ENCODE measurements at regions not wholly inside any gene's neighbourhood (a gene's known extent, or its start where the extent isn't known, plus 50 kb on each side); places are given as distances from the start of the nearest gene placed in this dataset.
"Not testable (repeated sequence)": the region's sequence is repeated elsewhere in the genome, so short reads cannot be mapped to it uniquely, and the experiment has no call there.

DNA sequence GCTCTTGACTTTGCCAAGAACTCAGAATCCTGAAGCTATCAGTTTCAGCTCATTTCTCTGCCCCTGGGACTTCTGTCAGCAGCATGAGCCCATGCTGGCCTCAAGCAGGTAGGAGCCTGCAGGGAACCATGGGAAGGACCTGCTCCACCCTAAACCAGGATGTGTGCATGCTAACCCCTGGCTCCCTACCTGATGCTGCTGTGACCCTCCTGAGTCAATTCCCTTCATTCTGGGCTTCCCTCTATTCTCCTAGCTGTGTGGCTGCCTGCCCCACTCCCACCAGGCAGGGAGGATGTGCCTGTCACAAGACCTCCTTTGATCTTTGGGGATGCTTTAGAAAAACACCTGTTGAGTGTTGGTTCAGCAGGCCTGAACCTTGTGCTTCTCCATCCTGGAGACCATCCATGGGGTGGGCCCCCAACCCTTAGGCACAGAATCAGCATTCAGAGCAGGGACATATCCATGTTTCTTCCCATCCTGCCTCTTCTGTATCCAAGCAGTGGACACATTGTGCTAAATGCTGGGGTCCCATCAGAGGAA, 117.1 kb upstream of the CCL21 start:
- H3K27me3 Mint-ChIP-seq = peaks cover 23% of the 10 kb centered on the region
- H3K4me3 Mint-ChIP-seq = no peak overlapping the region
- no peak overlapping the region for H3K27ac Mint-ChIP-seq
- no peaks in the 10 kb centered on the region for H3K4me1 Mint-ChIP-seq (ENCODE audit: low read depth)
- H3K9me3 Mint-ChIP-seq = no peaks in the 10 kb centered on the region
- no peaks in the 10 kb centered on the region for H3K36me3 Mint-ChIP-seq (ENCODE audit: low read depth)

DNA sequence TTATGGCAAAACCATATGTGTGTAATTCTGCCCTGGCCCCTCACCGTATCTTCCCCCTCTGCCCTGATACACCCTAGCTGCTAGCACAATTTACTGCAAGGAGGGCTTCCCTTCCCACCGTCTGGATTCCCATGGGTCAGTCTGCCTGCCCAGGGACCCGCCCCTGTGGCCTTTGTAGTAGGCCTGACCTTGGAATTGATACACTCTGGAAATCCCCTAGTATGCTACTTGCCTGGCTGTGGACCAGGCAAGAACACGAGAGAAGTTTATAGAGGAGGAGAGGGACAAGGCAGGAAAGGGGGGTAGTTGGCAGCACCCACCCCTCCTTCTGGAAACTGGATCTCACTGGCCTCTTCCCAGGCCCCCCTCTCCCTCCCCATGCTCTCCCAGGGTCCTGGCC, 115.8 kb upstream of the CCL21 start:
- no peaks in the 10 kb centered on the region for H3K36me3 Mint-ChIP-seq (ENCODE audit: low read depth)
- H3K27ac Mint-ChIP-seq = no peak overlapping the region
- H3K4me3 Mint-ChIP-seq = no peak overlapping the region
- peaks cover 5% of the 10 kb centered on the region for H3K9me3 Mint-ChIP-seq
- peaks cover 33% of the 10 kb centered on the region for H3K27me3 Mint-ChIP-seq
- H3K4me1 Mint-ChIP-seq (ENCODE audit: low read depth) = no peaks in the 10 kb centered on the region

DNA sequence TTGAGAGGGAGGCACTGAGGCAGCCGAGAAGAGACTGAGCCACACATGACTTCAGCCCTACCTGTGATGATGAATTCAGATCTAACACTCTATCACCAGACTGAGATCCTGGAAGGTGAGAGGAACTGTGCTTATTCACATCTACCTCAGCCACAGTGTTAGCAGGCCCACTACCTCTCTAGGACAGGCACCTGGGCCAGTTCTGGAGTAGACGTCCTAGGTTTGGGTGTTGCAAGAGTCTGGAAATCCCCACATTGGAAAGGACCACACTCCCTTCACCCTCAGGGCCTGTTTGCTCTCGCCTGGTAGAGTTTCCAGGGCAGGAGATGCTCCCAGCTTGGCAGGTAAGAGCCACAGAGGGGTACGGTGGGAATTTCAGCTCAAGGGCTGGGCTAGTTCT, 113.8 kb upstream of the CCL21 start:
- Mint-ChIP-seq H3K4me1 (ENCODE audit: low read depth) (no peaks in the 10 kb centered on the region), H3K36me3 (ENCODE audit: low read depth) (no peaks in the 10 kb centered on the region), H3K9me3 (peaks cover 11% of the 10 kb centered on the region), H3K27ac (no peak overlapping the region), H3K27me3 (peaks cover 35% of the 10 kb centered on the region), H3K4me3 (no peak overlapping the region)

DNA sequence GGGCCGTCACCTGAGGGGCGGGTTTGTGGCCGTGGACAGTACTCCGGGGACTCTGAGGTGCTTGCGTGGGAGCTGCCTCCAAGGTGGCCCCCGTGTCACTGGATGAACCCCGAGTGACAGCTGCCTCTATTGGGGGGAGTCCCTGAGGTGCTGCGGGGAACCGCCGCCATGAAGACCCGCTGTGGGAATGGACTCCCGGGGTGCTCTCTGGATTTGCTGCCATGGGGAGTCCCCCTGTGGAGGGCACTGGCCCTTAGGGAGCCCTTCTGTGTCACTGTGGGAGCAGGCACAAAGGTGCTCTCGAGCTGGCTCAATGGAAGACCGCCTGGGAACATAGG, 100.2 kb upstream of the CCL21 start:
- Mint-ChIP-seq H3K36me3 (ENCODE audit: low read depth) (no peaks in the 10 kb centered on the region), H3K27ac (no peak overlapping the region), H3K4me3 (no peak overlapping the region), H3K4me1 (ENCODE audit: low read depth) (no peaks in the 10 kb centered on the region), H3K9me3 (peaks cover 12% of the 10 kb centered on the region), H3K27me3 (peaks cover 62% of the 10 kb centered on the region)

DNA sequence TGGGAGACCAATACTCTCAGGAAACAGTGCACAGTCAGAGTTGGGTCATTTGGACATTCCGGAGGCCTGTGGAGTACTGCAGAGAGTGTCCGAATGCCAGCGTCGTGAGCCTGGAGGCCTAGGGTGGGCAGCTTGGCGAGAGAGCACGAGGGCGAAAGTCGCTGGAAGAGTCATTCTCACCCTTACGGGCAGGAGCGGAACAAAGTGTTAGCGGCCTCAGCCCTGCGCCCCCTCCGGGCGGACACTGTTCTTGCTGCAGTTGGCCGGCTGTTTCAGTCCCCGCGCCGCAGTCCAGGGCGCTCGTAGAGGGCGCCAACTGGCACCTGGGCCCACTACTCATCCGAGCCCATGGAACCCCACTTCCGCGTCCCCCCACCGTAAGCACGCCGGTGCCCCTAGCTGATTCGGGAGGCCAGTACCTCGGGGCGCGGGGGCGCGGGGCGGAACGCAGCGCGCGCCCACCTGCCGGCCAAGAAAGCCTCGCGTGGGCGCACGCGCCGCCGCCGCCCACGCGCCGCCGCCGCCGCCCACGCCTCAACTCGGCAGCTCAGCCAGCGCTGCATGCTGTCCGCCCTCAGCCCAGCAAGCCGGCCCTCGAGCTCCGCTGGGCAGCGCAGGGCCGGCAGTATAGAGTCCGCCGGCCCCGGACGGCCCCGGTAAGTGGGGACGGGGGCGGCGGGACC, 99.7 kb upstream of the CCL21 start:
- H3K36me3 Mint-ChIP-seq (ENCODE audit: low read depth) = no peaks in the 10 kb centered on the region
- peaks cover 17% of the 10 kb centered on the region for H3K9me3 Mint-ChIP-seq
- H3K27ac Mint-ChIP-seq = no peak overlapping the region
- no peak overlapping the region for H3K4me3 Mint-ChIP-seq
- no peaks in the 10 kb centered on the region for H3K4me1 Mint-ChIP-seq (ENCODE audit: low read depth)
- peaks cover 62% of the 10 kb centered on the region for H3K27me3 Mint-ChIP-seq

DNA sequence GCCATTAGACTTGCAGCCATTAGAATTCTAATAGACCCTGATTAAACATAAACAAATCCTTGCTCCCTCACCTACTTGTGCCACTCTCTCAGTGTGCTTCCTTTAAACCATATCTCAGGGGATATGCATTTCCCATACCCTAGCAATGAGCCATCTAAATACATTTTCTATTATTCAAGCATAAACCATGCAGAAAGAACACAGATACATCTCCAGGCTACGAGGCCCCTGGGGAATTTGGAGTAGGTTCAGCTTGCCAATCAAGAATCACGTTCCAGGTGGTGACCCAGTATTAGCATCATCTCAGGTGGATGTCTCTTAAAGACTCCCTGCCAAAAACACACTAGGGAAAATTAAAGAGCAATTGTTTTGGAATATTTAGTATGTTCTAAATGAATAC, 93.0 kb upstream of the CCL21 start:
- H3K4me3 Mint-ChIP-seq = no peak overlapping the region
- no peaks in the 10 kb centered on the region for H3K36me3 Mint-ChIP-seq (ENCODE audit: low read depth)
- H3K4me1 Mint-ChIP-seq (ENCODE audit: low read depth) = no peaks in the 10 kb centered on the region
- peaks cover 56% of the 10 kb centered on the region for H3K27me3 Mint-ChIP-seq
- H3K9me3 Mint-ChIP-seq = peaks cover 10% of the 10 kb centered on the region
- no peak overlapping the region for H3K27ac Mint-ChIP-seq

DNA sequence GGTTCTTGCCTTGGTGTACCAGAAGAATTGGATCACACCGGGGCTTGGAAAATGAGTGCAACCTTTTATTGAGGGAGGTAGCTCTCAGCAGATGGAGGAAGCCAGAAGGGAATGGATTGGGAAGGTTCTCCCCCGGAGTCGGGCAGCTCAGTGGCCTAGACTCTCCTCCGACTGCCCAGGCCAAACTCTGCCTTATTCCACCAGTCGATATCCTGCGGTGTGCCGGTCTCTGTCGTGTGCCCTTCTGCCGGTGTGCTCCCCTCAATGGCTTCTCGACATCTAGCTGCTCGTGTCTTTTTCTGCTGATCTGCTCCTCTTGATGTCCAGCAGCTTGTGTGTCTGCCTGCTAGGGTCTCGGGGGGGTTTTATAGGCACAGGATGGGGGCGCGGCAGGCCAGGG, 87.4 kb upstream of the CCL21 start:
- H3K36me3 Mint-ChIP-seq (ENCODE audit: low read depth) = no peaks in the 10 kb centered on the region

DNA sequence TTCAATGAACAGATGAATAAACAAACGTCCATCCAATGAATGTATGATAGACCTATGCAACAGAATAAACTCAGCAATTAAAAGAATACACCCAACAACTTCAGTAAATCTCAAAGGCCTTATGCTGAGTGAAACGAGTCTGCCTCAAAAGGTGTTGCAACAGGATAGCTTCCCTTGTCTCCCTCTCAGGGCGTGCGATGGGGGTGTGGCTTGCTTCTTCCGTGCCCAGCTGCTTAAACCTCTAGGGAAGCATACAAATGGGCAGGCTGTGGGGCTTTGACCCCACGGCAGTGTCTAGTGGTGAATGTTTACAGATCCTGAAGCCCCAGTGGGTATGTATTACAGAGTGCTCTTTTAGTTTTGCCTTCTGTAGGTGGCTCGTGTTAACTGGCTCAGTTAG, 87.0 kb upstream of the CCL21 start:
- no peak overlapping the region for H3K4me3 Mint-ChIP-seq
- H3K4me1 Mint-ChIP-seq (ENCODE audit: low read depth) = no peaks in the 10 kb centered on the region
- H3K27me3 Mint-ChIP-seq = peaks cover 62% of the 10 kb centered on the region
- H3K27ac Mint-ChIP-seq = no peak overlapping the region
- no peaks in the 10 kb centered on the region for H3K36me3 Mint-ChIP-seq (ENCODE audit: low read depth)
- no peaks in the 10 kb centered on the region for H3K9me3 Mint-ChIP-seq

More for the DNA sequence above, 87.4 kb upstream of the CCL21 start:
- Mint-ChIP-seq H3K9me3 (no peaks in the 10 kb centered on the region), H3K4me3 (no peak overlapping the region), H3K27ac (no peak overlapping the region), H3K4me1 (ENCODE audit: low read depth) (no peaks in the 10 kb centered on the region), H3K27me3 (peaks cover 64% of the 10 kb centered on the region)

DNA sequence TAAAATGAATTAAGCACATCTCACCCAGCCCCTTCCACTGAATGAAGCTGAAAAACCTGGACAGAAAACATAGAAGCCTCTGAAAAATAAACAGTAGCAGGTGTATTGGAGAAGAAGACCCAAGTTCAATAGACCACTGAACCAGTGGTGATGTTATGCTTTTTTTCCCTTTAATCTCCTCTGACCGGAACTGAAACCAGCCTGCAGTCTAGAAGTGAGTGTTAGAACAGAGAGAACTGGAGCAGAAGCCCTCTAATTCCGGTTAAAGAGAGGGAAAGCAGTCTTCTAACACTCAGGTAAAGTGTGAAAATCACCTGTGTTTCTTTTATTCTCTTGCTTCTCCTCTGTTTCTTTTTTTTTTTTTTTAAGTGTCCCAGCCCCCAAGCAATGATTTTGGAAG, 83.5 kb upstream of the CCL21 start:
- H3K9me3 Mint-ChIP-seq = no peaks in the 10 kb centered on the region
- H3K27ac Mint-ChIP-seq = no peak overlapping the region
- peaks cover 66% of the 10 kb centered on the region for H3K27me3 Mint-ChIP-seq
- no peaks in the 10 kb centered on the region for H3K36me3 Mint-ChIP-seq (ENCODE audit: low read depth)
- H3K4me3 Mint-ChIP-seq = no peak overlapping the region
- H3K4me1 Mint-ChIP-seq (ENCODE audit: low read depth) = no peaks in the 10 kb centered on the region

DNA sequence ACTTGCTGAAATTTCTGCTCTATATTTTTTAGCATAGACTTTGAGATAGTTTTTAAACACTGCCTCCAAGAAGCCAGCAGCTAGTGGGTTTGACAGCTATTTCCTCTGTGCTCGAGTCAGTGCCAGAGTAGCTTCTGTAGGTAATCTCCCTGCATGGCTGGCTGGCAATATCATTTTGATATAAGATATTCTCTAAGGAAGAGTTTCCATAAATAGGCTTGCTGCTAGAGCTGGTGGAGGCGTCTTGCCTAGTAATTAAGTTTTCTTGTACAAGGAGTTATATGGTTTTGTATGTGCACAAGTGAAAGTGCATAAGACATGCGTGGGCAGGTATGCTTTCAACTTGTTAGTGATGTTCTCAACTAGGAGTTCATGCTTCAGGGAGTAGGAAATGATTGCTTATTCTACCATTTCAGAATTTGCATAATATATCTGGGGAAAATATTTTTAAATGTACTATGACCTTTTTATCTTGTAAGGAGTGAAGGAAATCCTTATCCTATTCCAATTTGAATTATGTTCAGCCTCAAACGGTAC, 74.1 kb upstream of the CCL21 start:
- no peak overlapping the region for H3K4me3 Mint-ChIP-seq
- no peaks in the 10 kb centered on the region for H3K4me1 Mint-ChIP-seq (ENCODE audit: low read depth)
- H3K9me3 Mint-ChIP-seq = no peaks in the 10 kb centered on the region
- H3K27me3 Mint-ChIP-seq = peaks cover 18% of the 10 kb centered on the region
- H3K36me3 Mint-ChIP-seq (ENCODE audit: low read depth) = no peaks in the 10 kb centered on the region
- H3K27ac Mint-ChIP-seq = no peak overlapping the region

DNA sequence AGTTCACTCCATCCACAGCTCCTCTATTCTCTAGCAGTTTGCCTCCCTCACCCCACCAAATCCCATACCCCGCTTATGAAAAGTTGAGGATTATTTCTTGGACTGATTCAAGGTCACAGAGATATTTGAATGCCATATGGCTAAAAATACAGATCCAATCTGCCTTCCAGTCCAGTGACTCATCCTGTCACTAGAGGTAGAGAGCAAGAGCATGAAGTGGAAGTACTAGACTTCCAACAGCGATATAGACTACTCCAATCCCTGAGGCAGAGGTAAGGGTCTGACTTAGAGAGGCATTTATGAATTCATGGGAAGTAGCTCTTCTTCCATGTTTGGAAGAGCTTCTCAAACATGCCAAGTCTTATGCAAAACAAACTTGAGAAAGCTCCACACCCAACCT, 72.4 kb upstream of the CCL21 start:
- H3K36me3 Mint-ChIP-seq (ENCODE audit: low read depth) = no peaks in the 10 kb centered on the region
- no peaks in the 10 kb centered on the region for H3K9me3 Mint-ChIP-seq
- no peaks in the 10 kb centered on the region for H3K4me1 Mint-ChIP-seq (ENCODE audit: low read depth)
- H3K27me3 Mint-ChIP-seq = peaks cover 15% of the 10 kb centered on the region
- no peak overlapping the region for H3K4me3 Mint-ChIP-seq
- H3K27ac Mint-ChIP-seq = no peak overlapping the region

DNA sequence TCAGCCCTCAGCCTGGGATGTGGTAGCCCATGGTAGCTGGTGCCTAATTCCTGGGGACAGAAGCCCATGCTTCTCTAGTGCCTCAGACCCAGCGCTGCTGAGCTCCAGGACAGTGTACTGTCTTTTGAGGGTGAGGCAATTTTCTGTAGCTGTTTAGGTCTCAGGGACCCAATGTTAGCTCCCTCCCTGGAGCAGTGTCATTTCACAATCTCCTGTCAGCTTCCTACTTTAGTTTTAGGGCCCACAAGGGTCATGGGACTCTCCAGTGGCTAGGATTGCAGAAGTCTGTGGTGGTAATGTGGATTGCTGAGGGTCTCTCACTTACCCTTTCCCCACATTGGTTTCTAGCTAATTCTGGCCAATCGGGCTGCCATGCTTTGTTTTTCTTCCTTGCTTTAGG, 67.7 kb upstream of the CCL21 start:
- Mint-ChIP-seq H3K27ac (no peak overlapping the region), H3K27me3 (peaks cover 31% of the 10 kb centered on the region), H3K4me3 (no peak overlapping the region), H3K4me1 (ENCODE audit: low read depth) (no peaks in the 10 kb centered on the region), H3K36me3 (ENCODE audit: low read depth) (no peaks in the 10 kb centered on the region), H3K9me3 (no peaks in the 10 kb centered on the region)

DNA sequence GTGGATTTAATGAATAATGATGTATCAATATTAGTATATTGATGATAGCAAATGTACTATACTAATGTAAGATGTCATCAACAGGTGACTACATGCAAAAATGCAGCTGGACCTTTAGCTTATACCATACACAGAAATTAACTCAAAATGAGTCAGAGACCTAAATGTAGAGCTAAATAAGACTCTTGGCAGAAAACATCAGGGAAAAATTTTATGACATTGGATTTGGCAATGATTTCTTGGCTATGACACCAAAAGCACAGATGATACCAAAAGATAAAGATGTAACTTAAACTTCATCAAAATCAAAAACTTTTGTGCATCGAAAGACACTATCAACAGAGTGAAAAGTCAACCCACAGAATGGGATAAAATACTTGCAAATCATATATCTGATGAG, 64.0 kb upstream of the CCL21 start:
- no peak overlapping the region for H3K27ac Mint-ChIP-seq
- peaks cover 39% of the 10 kb centered on the region for H3K27me3 Mint-ChIP-seq
- H3K4me3 Mint-ChIP-seq = no peak overlapping the region
- no peaks in the 10 kb centered on the region for H3K9me3 Mint-ChIP-seq
- H3K4me1 Mint-ChIP-seq (ENCODE audit: low read depth) = no peaks in the 10 kb centered on the region
- H3K36me3 Mint-ChIP-seq (ENCODE audit: low read depth) = no peaks in the 10 kb centered on the region

DNA sequence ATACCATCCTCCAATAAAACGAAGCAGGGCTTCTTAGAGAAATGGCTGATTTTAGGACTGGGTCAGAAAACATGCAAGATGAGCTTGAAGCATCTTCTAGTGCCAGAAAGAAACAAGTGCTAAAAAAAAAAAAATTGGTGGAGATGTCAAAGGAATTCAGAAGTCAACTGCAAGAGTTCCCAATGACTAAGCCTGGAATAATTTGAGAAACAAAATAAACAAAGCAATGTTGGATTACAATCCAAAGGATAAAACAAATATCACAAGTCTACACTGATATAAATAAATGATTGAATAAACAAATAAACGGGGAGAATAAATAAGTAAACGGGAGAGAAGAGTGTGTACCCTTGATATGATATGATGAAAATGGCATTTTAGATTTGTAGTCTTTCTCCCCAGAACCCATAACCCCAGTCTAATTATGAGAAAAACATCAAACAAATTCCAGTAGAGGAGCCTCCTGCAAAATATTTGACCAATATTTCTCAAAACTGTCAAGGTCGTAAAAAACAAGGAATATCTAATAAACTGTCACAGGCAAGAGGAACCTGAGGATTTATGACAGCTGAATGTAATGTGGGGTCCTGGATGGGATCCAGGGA, 63.5 kb upstream of the CCL21 start:
- H3K4me3 Mint-ChIP-seq = no peak overlapping the region
- no peaks in the 10 kb centered on the region for H3K4me1 Mint-ChIP-seq (ENCODE audit: low read depth)
- no peaks in the 10 kb centered on the region for H3K36me3 Mint-ChIP-seq (ENCODE audit: low read depth)
- H3K9me3 Mint-ChIP-seq = no peaks in the 10 kb centered on the region
- peaks cover 37% of the 10 kb centered on the region for H3K27me3 Mint-ChIP-seq
- no peak overlapping the region for H3K27ac Mint-ChIP-seq

DNA sequence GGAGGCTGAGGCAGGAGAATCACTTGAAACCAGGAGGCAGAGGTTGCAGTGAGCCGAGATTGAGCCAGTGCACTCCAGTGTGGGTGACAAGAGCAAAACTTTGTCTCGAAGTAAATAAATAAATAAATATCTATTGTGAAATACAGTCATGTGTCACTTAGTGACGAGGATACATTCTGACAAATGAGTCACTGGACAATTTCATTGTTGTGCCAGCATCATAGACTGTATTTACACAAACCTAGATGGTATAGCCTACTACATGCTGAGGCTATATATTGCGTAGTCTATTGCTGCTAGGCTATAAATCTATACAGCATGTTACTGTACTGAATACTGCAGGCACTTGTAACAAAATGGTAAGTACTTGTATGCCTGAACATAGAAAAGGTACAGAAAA, 61.1 kb upstream of the CCL21 start:
- Mint-ChIP-seq H3K27ac (no peak overlapping the region), H3K4me3 (no peak overlapping the region), H3K36me3 (ENCODE audit: low read depth) (no peaks in the 10 kb centered on the region), H3K9me3 (no peaks in the 10 kb centered on the region), H3K27me3 (peaks cover 41% of the 10 kb centered on the region), H3K4me1 (ENCODE audit: low read depth) (no peaks in the 10 kb centered on the region)

DNA sequence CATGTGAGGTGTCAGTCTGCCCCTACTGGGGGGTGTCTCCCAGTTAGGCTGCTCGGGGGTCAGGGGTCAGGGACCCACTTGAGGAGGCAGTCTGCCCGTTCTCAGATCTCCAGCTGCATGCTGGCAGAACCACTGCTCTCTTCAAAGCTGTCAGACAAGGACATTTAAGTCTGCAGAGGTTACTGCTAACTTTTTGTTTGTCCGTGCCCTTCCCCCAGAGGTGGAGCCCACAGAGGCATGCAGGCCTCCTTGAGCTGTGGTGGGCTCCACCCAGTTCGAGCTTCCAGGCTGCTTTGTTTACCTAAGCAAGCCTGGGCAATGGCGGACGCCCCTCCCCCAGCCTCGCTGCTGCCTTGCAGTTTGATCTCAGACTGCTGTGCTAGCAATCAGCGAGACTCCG, 57.2 kb upstream of the CCL21 start:
- H3K27ac Mint-ChIP-seq; H3K36me3 Mint-ChIP-seq (ENCODE audit: low read depth); H3K4me3 Mint-ChIP-seq: not testable (repeated sequence)

More for the DNA sequence above, 57.2 kb upstream of the CCL21 start:
- peaks cover 26% of the 10 kb centered on the region for H3K27me3 Mint-ChIP-seq
- H3K9me3 Mint-ChIP-seq; H3K4me1 Mint-ChIP-seq (ENCODE audit: low read depth): not testable (repeated sequence)
